NCI-H774 (cell line): ENCODE measurements at regions not wholly inside any gene's neighbourhood (a gene's known extent, or its start where the extent isn't known, plus 50 kb on each side); places are given as distances from the start of the nearest gene placed in this dataset.

Experiments
- DNase-seq: peaks from one replicate; lab custom pipeline; 2025; lab: John Stamatoyannopoulos, UW

DNA sequence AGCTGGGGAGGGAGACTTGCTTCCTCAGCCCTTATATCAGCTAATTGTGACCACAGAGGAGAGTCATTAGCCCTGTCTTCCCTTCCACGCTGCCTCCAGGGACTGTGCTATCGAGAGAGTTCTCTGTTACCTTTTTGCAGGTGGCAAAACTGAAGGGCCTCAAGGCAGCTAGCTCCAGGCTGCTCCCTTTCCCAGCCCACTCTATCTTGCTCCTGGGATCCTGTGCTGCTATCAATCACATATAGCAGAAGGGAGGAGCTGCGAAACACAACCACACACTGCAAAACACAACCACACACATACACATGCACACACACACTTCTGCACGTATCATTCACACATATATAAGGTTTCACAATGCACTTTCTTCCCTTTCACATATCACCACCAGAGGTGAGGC, 205.3 kb upstream of the MTNR1B start:
- DNase-seq, result no peak

DNA sequence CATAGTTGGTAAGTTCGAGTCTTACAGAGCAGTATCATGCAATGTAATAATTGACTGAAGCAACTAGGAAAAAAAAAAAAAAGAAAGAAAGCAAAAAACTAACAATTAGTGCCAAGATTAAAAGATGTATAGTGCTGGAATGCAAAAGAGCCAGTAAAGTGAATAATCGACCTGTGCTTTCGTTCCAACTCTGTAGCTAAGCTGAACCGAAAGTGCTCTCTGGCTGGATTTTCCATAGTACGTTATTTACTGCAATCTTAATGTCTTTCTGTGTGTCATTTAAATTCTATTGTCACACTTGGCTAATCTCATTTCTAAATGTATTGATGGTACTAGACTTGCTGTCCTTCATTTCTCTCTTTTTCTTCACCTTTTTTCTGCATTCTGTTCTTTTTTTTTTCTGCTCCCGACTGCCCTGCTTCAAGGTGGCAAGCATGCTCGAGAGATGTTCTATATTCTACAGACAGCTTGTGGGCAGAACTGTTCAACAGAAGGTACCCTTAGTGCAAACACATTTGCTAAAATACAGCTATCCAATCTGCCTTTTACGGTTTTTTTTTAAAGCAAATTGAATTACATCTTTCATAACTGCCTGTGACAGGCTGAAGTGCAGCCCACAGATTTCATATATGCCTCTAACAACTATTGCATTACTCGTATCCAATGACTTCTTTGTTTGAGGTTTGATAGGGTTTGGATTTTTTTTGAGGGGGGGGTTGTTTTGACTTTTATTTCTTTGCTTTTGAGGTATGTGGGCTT, 204.2 kb upstream of the MTNR1B start:
- DNase-seq, result no peak

DNA sequence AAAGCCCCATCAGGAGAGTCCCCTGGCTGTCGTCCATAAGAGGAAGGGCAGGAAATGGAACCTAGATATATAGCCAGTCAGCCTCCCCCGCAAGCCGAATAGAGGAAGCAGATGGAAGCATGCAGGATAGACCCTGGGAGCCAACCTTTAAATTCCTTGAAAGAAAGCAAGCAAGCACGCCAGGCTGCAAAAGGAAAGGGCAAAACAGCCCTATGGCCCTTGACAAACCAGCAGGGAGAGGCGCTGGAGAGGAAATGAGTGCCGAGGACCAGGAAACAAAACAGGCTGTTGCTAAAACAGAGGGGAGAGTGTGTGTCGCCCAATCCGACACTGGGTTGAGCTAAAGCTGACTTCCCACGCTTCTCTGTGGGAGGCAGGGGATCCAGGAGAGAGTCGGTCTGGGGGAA, 203.5 kb upstream of the MTNR1B start:
- no peak for DNase-seq

DNA sequence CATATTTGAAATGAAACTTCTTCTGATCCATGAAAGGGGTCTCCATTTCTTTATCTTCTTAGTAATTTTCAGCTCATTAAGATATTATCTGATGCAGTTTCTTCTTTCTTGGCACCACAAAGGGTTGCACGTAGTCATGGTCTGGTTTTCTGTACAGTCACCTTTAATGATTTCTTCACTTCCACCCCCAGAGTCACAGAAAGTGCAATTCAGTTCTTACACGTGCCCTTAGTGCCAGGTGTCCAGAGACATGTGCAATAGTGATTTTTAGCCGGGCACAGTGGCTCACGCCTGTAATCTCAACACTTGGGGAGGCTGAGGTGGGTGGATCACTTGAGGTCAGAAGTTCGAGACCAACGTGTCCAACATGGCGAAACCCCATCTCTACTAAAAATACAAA, 202.8 kb upstream of the MTNR1B start:
- no peak for DNase-seq

DNA sequence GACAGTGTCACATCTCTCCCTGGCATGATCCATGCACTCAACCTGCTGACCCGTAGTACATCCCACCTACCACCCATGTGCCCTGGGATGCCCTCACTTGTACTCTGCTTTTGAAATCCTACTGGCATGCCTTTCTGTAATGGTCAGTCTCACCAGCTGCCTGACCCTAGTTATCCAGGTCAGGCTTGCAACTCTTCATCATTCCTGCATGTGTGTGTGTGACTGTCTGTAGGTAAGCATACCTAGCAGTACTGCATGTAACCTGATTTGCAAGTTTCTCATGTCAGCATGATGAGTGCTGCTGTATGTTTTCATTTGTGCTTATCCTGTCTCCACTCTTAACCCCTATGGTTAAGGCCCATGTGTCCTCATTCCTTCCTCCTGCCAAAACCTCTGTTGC, 202.0 kb upstream of the MTNR1B start:
- DNase-seq, result no peak

DNA sequence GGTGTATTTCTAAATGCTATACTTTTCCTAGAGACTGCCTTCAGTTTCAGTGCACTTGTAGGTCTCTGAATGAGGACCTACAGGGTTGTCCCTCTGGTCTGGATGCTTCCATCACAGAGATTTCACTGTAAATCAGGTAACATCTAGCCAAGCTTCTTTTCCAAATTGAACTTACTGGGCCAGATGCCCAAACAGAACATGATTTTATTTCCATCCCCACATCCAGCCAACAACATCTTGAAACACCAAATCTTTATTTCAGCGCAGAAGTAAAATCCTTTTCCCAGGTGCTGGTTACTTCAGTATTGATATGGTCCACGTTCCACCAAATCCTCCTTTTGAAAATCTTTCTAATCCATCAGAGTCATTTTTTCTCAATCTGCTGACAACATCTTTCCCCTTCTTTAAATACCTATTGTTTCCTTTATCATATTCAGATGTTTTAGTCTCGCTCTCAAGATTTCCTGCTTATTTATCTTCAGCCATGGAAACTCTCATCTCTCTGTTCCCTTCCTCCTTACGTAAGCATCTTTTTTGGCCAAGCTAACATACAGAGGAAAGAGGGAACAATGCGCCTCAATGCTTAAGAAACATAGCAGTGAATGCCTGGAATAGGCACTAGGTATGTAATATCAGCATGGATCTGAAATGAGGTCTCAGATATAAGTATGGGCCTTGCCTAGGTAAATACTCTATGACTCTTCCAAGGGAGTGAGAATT, 201.2 kb upstream of the MTNR1B start:
- DNase-seq, result no peak

DNA sequence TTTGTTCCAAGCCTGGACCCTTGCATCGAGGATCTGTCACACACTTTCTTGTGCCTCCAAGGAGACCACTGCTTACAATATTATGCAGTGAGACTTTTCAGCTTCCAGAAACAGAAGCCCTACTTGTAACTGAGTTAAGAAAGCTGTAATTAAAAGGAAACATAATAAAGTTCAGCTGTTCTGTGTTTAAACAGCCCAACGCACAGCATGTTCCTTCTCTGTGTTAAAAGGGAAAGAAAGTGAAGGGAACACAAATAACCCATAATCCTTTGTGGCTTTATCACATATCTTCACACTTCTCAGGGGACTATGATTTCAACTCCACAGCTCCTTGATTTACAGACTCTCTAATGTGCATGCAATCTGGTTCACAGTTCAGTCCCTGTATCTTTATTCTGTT, 200.3 kb upstream of the MTNR1B start:
- DNase-seq, result no peak

DNA sequence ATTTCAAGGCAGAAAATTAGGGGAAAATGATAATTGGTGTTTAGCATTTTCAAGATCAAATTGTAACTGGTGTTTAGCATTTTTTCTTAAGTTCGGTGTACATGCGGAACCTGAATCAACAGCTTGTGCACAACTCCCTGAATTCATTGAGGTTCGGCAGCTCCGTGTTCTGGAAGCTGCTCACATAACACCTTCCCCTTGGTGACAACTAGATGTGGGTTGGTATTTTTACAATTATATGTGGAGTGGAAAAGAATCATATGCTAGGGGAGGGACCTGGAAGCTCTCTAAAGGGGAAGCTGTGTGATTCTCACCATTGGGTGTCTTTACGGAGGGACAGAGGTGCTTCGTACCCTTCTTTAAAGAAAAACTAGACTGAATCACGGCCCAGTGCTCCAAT, 199.0 kb upstream of the MTNR1B start:
- no peak for DNase-seq

DNA sequence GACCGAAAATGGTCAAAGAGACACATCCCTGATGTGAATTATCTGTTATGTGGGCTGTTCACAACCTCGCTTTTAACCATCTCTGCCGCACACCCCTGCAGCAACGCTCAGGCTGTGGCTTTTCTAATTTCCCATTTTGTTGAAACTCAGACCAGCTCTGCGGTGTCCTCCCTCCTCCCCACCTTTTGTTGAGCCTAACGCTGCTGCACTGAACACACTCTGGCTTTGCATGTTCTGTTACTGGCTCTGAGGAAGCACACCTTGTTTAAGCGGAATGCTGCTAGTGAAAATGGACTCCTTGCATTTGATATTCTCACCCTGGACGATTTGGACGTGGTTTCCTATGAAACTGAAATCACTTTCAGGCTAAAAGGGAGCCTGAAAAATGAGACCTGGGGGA, 198.5 kb upstream of the MTNR1B start:
- DNase-seq, result no peak

DNA sequence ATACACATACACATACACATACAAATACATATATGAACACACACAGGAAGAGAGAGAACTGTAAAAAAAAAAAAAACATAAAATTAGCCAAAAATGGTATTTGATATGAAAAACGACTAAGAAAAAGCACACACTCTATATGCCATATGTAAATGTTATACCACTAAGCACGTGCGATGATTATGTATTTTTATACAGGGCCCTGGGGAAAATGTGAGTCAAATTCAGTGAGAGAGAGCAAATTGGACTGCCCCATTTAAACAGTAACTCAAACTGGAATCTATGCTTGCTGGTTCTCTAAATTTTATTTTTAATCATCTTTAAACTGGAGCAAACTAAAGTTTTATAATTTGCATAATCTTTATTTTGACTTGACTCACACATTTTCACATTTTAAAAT, 197.8 kb upstream of the MTNR1B start:
- no peak for DNase-seq

DNA sequence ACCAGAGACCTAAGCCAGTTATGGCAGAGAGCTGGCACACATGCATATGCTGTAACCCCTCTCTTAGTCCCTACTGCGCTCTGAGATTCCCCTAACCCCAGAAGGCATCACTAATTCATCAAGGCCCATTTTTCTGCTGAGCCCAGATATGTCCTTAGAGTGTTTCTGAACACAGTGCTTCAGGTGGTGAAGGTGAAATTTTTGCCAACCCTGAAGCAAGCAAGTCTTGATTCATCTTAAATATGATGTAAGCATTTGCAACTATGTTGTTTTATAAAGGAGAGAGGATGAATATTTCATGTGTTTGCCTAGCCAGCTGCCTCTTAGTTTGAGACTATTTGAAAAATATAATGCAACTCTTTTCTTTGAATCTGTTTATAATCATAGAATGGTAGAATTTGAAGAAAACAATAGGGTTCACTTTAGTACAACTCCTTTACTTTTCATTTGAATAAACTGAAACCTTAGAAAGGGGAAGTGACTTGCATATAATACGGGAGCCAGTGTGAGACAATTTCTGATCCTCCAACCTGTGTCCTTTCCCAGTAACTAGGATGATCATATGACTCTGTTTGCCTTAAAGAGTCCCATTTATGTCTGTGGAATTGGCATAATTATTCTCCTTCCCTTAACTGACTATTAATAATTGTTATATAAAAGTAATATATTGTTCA, 194.3 kb upstream of the MTNR1B start:
- no peak for DNase-seq

DNA sequence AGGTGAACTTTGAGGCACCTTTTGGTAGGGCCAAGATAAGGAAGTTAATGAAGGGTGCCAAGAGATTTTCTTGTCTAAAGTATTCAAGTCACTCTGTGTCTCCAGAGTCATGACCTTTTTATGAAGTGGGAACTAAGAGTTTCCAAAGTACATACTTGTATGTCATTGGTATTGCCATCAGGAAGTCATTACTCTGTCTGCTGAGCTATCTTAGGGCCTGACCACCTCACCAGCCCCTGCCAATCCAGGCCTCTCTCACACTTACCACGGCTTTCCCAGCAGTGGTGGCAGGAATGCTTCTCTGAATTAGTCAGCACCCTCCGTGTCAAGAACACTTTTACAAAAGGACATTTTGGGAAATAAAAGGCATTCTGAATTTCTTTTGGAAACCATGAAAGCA, 192.8 kb upstream of the MTNR1B start:
- no peak for DNase-seq

DNA sequence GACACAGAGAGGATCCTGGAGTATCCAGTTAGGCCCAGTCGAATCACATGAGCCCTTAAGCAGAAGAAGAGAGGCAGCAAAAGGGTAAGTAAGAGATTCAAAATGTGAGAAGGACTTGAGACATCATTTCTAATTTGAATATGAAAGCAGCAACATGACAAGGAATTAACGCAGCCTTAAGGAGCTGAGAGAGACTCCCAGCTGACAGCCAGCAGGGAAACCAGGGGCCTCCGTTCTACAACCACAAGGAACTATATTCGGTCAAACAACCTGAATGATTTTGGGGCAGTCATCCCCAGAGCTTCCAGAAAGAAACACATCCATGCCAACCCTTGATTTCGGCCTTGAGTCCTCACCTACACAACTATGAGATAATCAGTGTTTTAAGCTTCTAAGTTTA, 189.7 kb upstream of the MTNR1B start:
- DNase-seq, result no peak

DNA sequence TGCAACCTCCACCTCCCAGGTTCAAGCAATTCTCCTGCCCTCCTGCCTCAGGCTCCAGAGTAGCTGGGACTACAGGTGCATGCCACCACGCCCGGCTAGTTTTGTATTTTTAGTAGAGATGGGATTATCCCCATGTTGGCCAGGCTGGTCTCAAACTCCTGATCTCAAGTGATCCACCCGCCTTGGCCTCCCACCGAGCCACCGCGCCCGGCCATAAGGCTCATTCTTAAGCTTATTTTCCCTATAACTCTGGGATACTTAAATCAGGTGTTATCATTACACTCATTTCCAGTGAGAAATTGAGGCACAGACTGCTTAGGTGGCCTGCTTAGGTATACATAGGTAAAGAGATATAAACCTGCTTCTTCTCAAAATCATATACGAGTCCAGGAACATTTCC, 188.3 kb upstream of the MTNR1B start:
- no peak for DNase-seq

DNA sequence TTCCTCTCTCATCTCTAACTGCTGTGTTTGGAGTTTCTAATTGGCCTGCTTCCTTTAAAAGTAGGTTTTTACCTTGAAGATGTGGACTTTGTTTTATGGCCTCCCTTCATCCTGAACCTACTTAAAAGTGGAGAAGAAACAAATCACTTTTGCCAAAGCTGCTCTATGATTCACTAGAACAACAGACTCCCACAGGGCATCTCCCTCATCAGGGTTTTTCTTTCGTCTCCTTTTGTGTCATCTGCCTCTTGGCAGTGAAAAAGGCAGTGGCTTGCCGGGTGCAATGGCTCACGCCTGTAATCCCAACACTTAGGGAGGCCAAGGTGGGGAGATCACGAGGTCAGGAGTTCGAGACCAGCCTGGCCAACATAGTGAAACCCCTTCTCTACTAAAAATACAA, 186.6 kb upstream of the MTNR1B start:
- no peak for DNase-seq

DNA sequence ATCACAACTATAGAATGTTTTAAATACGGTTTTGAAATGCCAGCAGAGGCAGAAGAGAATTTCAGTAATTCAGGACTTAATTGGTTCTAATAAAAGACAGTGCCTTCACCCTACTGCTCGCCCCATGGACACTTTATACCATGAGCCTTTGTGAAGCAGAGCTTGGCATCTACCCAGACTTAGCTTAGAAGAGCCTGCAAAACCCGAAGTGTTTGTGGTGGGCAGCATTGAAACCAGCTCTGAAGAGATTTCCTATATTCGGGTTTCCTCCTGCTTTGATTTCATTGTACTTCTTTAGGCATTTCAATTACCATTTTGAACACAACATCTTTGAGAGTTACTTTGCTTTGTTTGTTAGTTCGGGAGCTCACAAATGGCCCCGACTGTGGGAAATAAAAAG, 185.1 kb upstream of the MTNR1B start:
- no peak for DNase-seq

DNA sequence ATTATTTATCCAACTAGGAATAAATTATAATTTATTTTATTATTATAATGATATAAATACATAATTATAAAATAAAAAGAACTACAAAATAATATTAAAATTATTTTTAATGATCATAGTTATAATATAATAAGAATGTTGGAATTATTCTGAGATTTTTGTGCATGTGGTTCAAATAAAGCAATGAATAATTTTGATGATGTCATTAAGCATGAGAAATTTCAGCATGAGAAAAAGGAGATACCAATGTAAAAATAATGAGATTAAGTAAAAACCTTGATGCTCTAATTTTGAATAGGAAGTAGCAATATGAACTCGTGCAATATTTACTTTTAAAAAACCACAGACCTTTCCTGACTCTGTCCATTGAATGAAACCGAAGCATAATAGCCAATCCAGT, 181.8 kb upstream of the MTNR1B start:
- no peak for DNase-seq

DNA sequence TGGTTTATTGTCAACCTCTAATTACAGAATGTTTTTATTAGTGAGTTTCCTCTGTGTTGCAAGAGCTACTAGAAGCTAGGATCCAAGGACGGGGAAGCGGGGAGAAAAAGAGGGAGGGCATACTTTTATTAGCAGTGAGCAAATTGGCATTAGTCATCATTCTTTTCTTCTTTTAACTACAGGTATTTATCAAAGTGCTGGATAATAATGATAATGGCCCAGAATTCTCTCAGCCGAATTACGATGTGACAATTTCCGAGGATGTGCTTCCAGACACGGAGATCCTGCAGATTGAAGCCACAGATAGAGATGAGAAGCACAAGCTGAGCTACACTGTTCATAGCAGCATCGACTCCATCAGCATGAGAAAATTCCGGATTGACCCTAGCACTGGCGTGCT, 179.7 kb upstream of the MTNR1B start:
- DNase-seq, result no peak

DNA sequence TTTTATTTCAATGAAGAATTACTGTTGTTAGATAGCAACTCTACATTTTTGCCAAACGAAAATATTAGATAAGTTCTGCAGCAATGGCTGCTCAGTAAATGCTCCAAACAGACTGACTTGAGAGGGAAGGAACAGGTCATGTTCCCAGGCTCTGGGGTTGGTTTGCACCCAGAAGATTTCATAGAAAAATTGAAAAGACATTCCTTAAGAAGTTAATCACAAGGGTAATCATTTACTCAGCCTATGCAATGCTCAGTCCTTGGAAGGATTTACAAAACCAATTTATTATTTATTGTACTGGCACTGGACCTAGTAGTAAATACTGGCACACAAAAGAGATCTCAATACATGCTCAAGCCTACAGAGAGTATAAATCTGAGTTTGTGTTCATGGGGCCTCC, 179.1 kb upstream of the MTNR1B start:
- DNase-seq, result no peak

DNA sequence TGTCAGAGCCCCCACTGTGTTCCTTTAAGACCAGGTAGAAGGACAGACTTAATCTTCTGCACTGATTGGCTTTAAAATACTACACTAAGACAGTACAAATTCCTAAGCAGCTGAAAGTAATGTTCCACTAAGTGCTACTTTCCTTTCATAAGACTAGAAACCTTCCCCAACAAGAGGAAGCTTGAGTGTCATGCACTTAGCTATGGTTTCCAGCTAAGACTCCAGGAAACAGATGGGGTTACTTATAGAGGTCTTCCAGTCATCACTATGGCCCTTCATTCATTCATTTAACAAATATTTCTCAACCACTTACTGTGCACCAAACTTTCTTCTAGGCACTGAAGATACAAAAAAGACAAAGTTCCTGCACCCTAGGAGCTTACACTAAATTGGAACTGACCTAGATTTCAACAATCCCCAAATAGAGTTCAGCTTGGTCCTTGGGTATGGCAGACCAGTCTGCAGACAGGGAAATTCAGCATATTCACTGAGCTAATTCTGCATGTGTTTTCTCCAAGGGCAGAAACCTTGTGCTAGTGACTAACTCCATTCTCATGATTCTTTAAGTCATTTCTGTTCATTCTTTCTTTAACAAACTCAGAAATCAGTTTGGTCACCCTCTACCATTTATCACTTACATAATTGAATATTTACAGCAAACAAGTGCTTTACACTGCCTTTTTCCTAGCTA, 178.4 kb upstream of the MTNR1B start:
- no peak for DNase-seq

DNA sequence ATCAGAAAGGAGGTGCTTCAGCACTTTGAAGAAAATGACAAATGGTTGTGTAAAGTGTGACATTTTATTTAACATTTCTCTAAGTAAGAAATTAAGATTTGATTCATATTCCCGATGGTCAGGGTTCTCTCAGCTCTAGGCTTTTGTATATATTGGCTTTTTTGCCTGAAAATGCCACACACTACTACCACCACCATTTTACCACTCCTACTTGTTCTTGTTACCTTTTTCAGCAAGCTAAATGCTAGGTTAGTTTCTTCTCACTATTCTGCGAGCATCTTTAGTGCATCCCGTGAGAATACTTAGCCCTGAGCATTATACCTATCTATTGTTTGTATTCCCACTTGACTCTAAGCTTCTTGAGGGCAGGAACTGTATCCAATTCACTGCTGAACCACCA, 177.6 kb upstream of the MTNR1B start:
- DNase-seq, result no peak

DNA sequence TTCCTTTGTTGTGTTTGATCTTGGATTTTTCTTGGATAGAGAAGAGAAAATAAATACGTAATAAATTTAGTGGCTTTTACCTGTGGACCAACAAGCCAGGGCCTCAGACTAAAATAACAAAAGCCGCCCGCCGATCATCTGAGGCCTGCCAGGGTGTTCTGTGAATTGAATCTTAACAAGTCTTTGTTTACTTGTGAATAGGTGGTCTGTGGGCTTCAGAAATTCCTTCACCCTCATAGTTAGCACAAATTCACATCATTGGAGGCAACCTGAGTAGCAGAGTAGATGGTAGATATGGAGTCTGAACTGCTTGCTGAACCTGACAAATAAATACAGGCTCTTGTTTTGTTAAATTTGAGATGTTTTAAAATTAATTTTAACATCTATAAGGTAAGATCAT, 176.3 kb upstream of the MTNR1B start:
- DNase-seq, result no peak

DNA sequence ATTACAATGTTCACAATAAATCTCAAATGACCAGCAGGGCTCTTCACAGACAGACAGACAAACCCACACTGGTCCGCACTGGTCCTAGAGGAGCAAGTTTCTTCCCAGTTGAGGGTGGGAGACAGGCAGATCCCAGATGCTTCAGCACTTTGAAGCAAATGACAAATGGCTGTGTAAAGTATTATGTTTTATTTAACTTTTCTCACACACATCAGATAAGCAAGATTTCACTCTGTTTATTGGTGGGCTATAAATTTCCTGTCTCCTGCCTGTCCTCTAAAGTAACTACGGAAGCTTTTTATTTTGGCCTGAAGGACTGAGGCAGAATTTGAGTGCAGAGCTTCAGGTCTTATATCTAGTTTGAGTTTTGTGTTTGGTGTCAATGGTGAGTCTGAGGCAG, 174.7 kb upstream of the MTNR1B start:
- DNase-seq, result no peak
